Heart right ventricle (tissue), 16 donors: ENCODE measurements at regions not wholly inside any gene's neighbourhood (a gene's known extent, or its start where the extent isn't known, plus 50 kb on each side); places are given as distances from the start of the nearest gene placed in this dataset.

Experiments used
- ATAC-seq, 8 donors: fragments of 200-7000 bp; cut with Tn5 transposase; one replicate each; pipeline ENCODE4 v1.9.1; 2020; ENCODE audit warnings: mild to moderate bottlenecking in 8 of 8, moderate library complexity in 8 of 8, moderate number of reproducible peaks in 1 of 8
- DNase-seq, 2 donors: peaks; one replicate each; pipeline ENCODE4 v3.0.0-alpha.2; 2020
- H3K27ac ChIP-seq, 10 donors: fragments of 200-600 bp; sonication (generic) in 2 of 10; one replicate each; pipeline versions ENCODE4 v1.5.0 to v1.8.0; 2020 to 2022; ENCODE audit warnings: mild to moderate bottlenecking in 3 of 10
- H3K27me3 ChIP-seq, 7 donors: fragments of 200-600 bp; one replicate each; pipeline ENCODE4 v1.8.0; 2021 to 2022; ENCODE audit warnings: mild to moderate bottlenecking in 2 of 7
- H3K36me3 ChIP-seq, 9 donors: fragments of 200-600 bp; sonication (generic) in 1 of 9; one replicate each; pipeline versions ENCODE4 v1.5.0 to v1.8.0; 2020 to 2022; ENCODE audit warnings: mild to moderate bottlenecking in 2 of 9
- H3K4me1 ChIP-seq, 9 donors: fragments of 200-600 bp; sonication (generic) in 1 of 9; one replicate each; pipeline versions ENCODE4 v1.5.0 to v1.8.0; 2020 to 2022; ENCODE audit warnings: mild to moderate bottlenecking in 4 of 9
- H3K4me3 ChIP-seq, 10 donors: fragments of 200-600 bp; sonication (generic) in 2 of 10; one replicate each; pipeline versions ENCODE4 v1.5.0 to v1.8.0; 2020 to 2022; ENCODE audit warnings: mild to moderate bottlenecking in 7 of 10, moderate library complexity in 2 of 10
- H3K9me3 ChIP-seq, 11 donors: fragments of 200-600 bp in 10 of 11; sonication (generic) in 2 of 11; one replicate each; pipeline versions ENCODE4 v1.5.0 to v1.8.0; 2013 to 2022; ENCODE audit warnings: mild to moderate bottlenecking in 2 of 11, control low read depth in 1 of 11, moderate library complexity in 1 of 11
- WGBS, 2 donors: extraction: QIAGEN DNeasy Blood & Tissue Kit; methylation state at CpG; one replicate each; pipeline ENCODE4 v1.1.7; 2013; ENCODE audit warnings: inconsistent platforms in 1 of 2; 5-methylcytosine and 5-hydroxymethylcytosine counted together
- intact Hi-C, 10 donors: fragments of 100-400 bp; cut with DNase I; formaldehyde crosslinking; loops; one replicate each; pipeline versions ENCODE4 v1.11.1 to v1.14.2; 2022
- TF ChIP-seq, protein P1 (sequence below), 9 donors: fragments of 200-600 bp; sonication (generic) in 2 of 9; IDR thresholded peaks; one replicate each; pipeline versions ENCODE4 v1.5.0 to v1.8.0; 2021 to 2022; ENCODE audit warnings: antibody characterized with exemption in 9 of 9, mild to moderate bottlenecking in 5 of 9, moderate library complexity in 1 of 9
- donor health status: Arrhythmogenic right ventricular cardiomyopathy.
- donor health status: ischemic (EF 13 %, LVEDD 7.1; RV severe dilation, severe dysfunction).
- donor health status: healthy with polysubstance abuse.
- donor health status: DM: no; HTN: yes; CAD: no.
- donor health status: DM: no; HTN: no; CAD: no.
- donor health status: ischemic (EF 25% LVEDD 6.9; RV normal size, moderate dysfunction).
- donor health status: ischemic (EF 25% LVEDD 5.7; RV mildly dilated, moderate dysfunction).
- donor health status: healthy.
- donor health status: DM: yes; HTN: yes; CAD: no.
- donor health status: Ischemic cardiomyopathy.
- donor health status: ischemic (EF 35%, LVEDD 5.7; RV mildly dilated, moderate dysfunction).
- donor health status: nonischemic (EF 11% LVEDD 7.7; RV severe dilation, severe dysfunction).
- donor health status: DM: yes; HTN: yes; CAD: no.
- donor health status: PGD.
- donor health status: ischemic (EF 29% LVEDD 5.4; RV normal size, mild dysfunction).
- donor health status: nonischemic (EF 23%, LVEDD 6.1; RV moderate dilation, normal function).

DNA sequence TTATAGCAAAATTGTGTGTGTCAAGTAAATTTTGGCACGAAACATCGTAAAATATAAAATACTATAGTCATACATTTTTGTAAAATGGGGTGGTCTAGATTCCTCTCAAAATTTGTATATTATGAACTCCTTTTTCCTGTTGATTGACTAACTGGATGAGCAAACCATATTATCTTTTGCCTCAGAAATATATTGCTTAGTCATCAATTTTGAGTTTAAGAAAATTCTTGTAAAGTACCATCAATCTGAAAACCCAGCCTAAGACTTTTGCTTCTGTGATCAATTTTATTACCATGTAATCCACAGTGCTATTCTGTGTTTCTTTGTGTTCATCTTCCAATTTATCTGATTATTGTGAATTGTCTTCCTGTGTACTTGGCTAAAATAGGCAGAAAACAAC is 98.0 kb upstream of the PCDH18 start:
- ATAC-seq (no peak), DNase-seq (no peak)
- H3K36me3 ChIP-seq: no peaks in the 10 kb centered on the region
- intact Hi-C loops: no loop called here
- 94 to 97% methylated on average over 2 of the region's 2 CpGs for WGBS, 2 donors
- H3K27ac ChIP-seq: no peak overlapping the region
- no peaks in the 10 kb centered on the region for H3K4me1 ChIP-seq
- TF ChIP-seq, protein P1, sequence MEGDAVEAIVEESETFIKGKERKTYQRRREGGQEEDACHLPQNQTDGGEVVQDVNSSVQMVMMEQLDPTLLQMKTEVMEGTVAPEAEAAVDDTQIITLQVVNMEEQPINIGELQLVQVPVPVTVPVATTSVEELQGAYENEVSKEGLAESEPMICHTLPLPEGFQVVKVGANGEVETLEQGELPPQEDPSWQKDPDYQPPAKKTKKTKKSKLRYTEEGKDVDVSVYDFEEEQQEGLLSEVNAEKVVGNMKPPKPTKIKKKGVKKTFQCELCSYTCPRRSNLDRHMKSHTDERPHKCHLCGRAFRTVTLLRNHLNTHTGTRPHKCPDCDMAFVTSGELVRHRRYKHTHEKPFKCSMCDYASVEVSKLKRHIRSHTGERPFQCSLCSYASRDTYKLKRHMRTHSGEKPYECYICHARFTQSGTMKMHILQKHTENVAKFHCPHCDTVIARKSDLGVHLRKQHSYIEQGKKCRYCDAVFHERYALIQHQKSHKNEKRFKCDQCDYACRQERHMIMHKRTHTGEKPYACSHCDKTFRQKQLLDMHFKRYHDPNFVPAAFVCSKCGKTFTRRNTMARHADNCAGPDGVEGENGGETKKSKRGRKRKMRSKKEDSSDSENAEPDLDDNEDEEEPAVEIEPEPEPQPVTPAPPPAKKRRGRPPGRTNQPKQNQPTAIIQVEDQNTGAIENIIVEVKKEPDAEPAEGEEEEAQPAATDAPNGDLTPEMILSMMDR (IDR thresholded peaks at IDR 0.05): no peak
- peaks cover 0 to 5% (median 0%) of the 10 kb centered on the region in 11 donors for H3K9me3 ChIP-seq
- no peak overlapping the region for H3K4me3 ChIP-seq
- H3K27me3 ChIP-seq: peaks cover 0 to 4% (median 0%) of the 10 kb centered on the region in 7 donors

DNA sequence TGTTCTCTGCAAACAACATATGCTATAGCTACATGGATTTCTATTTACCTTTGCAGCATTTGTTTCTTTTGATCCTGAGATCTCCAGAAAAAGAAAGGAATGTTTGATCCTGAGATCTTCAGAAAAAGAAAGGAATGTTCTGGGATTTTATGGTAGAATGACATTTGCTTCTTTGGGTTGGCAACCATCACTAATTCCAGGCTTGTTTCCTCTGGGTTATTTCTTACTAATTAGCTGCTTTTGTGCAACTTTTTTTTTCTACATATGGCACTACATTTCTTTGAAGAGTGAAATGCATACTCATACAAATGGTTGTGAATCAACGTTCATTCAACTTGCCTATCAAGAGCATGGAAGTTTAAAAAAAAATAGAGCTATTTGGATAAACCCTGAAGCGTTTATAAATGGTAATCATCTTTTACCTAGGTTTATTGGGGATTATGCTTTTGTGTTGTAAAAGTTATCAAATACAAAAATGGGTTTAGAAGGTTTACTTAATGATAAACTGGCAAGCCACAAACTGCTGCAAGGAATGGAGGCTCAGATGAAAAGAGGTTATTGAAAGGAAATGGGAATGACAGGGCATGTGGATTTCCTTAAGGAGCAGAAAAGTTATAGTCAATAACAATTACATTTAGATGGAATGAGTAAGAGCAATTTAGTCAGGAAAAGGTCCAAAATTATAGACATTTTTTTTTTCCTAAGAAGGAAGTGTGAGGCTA is 95.6 kb upstream of the PCDH18 start:
- H3K4me3 ChIP-seq: no peak overlapping the region
- WGBS, 2 donors: 83 to 91% methylated on average over 2 of the region's 2 CpGs
- peaks cover 0 to 4% (median 0%) of the 10 kb centered on the region in 7 donors for H3K27me3 ChIP-seq
- ATAC-seq: no peak
- no peak overlapping the region for H3K27ac ChIP-seq
- intact Hi-C loops: loop anchor here in 1 of 10 donors (10.0 kb wide), 1 partner anchor 67 kb away; no protein-coding TSS in a partner anchor
- peaks cover 0 to 2% (median 0%) of the 10 kb centered on the region in 9 donors for H3K4me1 ChIP-seq
- H3K9me3 ChIP-seq: peaks cover 0 to 4% (median 0%) of the 10 kb centered on the region in 11 donors
- no peak for DNase-seq
- no peaks in the 10 kb centered on the region for H3K36me3 ChIP-seq
- TF ChIP-seq, protein P1 (IDR thresholded peaks at IDR 0.05): no peak

DNA sequence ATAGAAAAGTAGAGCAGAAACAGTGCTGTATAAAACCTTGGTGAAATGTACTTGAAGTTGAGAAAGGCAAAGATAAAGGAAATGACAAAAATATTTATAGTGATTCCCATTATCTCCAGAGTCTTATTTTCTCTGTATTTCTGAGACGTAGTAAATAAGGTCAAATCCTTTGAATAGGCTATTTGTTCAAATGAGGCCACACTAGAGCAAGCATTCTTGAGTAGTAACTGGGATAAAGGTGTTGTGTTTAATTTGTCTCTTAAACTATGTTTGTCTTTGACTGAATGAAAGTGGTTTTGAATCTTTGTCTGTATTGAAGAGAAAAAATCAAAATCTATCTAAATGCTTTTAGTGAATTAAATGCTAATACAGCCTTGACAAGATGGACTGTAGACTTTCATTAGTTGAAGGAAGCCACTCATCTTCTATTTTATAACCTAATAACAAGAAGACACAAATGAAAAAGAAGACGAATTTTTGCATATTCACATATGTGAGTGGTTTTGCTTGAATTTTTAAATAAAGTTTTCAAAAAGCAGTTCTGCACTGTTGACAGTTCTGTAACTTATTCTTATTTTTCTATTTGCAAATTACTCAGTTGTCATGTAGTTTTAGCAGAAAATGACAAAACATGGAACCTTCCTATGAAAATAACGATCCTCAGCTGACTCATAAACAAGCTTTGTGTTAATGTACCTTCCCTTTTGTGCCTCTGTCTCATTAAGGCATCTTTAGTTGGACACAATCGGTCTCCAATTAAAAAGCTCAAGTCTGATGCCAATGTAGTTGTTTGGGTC is 94.8 kb upstream of the PCDH18 start:
- Histone ChIP-seq H3K4me1 (peaks cover 0 to 7% (median 0%) of the 10 kb centered on the region in 9 donors), H3K27me3 (peaks cover 0 to 4% (median 0%) of the 10 kb centered on the region in 7 donors), H3K36me3 (no peaks in the 10 kb centered on the region), H3K27ac (no peak overlapping the region), H3K9me3 (no peaks in the 10 kb centered on the region), H3K4me3 (no peak overlapping the region)
- TF ChIP-seq, protein P1 (IDR thresholded peaks at IDR 0.05): no peak
- DNase-seq (no peak), ATAC-seq (no peak)
- 81 to 87% methylated on average over 4 of the region's 4 CpGs for WGBS, 2 donors
- intact Hi-C loops: loop anchor here in 1 of 10 donors (10.0 kb wide), 1 partner anchor 68 kb away; no protein-coding TSS in a partner anchor

DNA sequence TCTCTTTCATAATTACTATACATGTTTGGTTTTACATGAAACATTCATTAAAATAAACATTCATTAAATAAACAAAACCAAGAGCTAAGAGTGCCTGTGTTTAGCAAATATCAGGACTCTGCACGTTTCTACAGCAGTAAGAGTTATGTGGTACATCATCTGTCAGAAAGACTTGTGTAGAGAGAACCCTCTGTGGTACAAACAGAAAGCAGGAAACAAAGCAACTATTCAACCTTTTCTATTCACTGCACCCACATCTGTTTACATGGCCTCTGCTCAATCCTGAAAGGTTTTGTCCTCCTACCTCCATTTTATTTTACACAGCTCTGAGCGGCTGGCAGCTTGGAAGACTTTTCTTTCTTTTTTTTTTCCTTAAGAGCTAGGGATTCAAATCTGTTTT is 90.7 kb upstream of the PCDH18 start:
- ATAC-seq: no peak
- Histone ChIP-seq H3K4me3 (no peak overlapping the region), H3K9me3 (no peaks in the 10 kb centered on the region), H3K36me3 (no peaks in the 10 kb centered on the region), H3K27me3 (no peaks in the 10 kb centered on the region), H3K27ac (no peak overlapping the region), H3K4me1 (peaks cover 0 to 8% (median 0%) of the 10 kb centered on the region in 9 donors)
- TF ChIP-seq, protein P1 (IDR thresholded peaks at IDR 0.05): no peak
- intact Hi-C loops: loop anchor here in 1 of 10 donors (10.0 kb wide), 1 partner anchor 72 kb away; no protein-coding TSS in a partner anchor
- 48 to 58% methylated on average over 2 of the region's 2 CpGs for WGBS, 2 donors
- no peak for DNase-seq
